ENCODE measurements at regions not wholly inside any gene's neighbourhood (a gene's known extent, or its start where the extent isn't known, plus 50 kb on each side); places are given as distances from the start of the nearest gene placed in this dataset.
A peak's percentile ranks its signal among the peaks of the same experiment; 100 is the strongest.

DNA sequence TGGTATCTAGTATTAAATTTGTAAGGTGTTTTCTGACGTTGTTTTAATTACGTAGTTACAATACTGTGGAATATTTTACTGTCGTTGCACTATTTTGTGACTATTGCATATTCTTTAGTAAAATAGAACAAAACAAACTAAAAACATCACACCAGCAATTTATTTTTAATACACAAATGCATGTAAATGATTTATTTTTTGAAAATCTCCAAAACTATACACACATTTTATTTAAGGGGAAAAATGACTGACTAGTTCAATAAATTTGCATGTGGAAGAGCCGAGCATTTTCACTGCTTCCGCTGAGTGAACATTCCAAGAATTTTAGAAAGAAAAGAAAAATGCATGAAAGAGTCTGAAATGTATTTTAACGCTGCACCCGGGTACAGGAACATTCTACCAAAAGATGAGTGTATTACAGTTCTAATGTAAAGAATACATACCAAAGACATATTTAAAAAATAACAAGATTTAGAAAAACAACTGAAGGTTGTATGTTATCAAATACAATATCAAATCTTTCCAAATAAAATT, 257.7 kb downstream of the MEIS1 start:
- ChIA-PET POLR2A (no interaction called here), CTCF (interaction anchor here (0.6 kb wide), 1 partner anchor 517 kb away, joined by 4 read pairs; no protein-coding TSS in a partner anchor)
- peaks cover 31% of the 10 kb centered on the region for H3K4me1 ChIP-seq (ENCODE audit: control insufficient read depth, insufficient read depth, low read length)
- no peaks in the 10 kb centered on the region for H3K9me3 ChIP-seq (ENCODE audit: control insufficient read depth, insufficient read depth, low read depth, low read length)
- TF ChIP-seq SALL2 (tag by site-specific recombination; IDR thresholded peaks at IDR 0.05; ENCODE audit: borderline replicate concordance) (no peak), ZNF830 (tag by site-specific recombination; IDR thresholded peaks at IDR 0.05; ENCODE audit: low read depth) (no peak), ZNF433 (tag by site-specific recombination; IDR thresholded peaks at IDR 0.05; ENCODE audit: low read depth) (no peak), ZBTB21 (tag by site-specific recombination; IDR thresholded peaks at IDR 0.05) (no peak), ZBTB17 (tag by site-specific recombination; IDR thresholded peaks at IDR 0.05) (no peak), SCRT2 (tag by site-specific recombination; IDR thresholded peaks at IDR 0.05) (no peak), ZNF501 (tag by site-specific recombination; IDR thresholded peaks at IDR 0.05) (no peak)
- TF ChIP-seq, protein P1, sequence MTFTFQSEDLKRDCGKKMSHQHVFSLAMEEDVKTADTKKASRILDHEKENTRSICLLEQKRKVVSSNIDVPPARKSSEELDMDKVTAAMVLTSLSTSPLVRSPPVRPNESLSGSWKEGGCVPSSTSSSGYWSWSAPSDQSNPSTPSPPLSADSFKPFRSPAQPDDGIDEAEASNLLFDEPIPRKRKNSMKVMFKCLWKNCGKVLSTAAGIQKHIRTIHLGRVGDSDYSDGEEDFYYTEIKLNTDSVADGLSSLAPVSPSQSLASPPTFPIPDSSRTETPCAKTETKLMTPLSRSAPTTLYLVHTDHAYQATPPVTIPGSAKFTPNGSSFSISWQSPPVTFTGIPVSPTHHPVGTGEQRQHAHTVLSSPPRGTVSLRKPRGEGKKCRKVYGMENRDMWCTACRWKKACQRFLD (tag by site-specific recombination; IDR thresholded peaks at IDR 0.05) = no peak
- TF ChIP-seq, protein P2, sequence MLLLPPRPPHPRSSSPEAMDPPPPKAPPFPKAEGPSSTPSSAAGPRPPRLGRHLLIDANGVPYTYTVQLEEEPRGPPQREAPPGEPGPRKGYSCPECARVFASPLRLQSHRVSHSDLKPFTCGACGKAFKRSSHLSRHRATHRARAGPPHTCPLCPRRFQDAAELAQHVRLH (tag by site-specific recombination; IDR thresholded peaks at IDR 0.05) = no peak
- TF ChIP-seq, protein P3, sequence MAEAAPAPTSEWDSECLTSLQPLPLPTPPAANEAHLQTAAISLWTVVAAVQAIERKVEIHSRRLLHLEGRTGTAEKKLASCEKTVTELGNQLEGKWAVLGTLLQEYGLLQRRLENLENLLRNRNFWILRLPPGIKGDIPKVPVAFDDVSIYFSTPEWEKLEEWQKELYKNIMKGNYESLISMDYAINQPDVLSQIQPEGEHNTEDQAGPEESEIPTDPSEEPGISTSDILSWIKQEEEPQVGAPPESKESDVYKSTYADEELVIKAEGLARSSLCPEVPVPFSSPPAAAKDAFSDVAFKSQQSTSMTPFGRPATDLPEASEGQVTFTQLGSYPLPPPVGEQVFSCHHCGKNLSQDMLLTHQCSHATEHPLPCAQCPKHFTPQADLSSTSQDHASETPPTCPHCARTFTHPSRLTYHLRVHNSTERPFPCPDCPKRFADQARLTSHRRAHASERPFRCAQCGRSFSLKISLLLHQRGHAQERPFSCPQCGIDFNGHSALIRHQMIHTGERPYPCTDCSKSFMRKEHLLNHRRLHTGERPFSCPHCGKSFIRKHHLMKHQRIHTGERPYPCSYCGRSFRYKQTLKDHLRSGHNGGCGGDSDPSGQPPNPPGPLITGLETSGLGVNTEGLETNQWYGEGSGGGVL (tag by site-specific recombination; IDR thresholded peaks at IDR 0.05) = no peak
- H3K27ac ChIP-seq (ENCODE audit: extremely low read depth, low read depth, low read length) = no peak overlapping the region
- H3K4me3 ChIP-seq (ENCODE audit: low read depth, low read length) = no peak overlapping the region
- H3K36me3 ChIP-seq (ENCODE audit: control insufficient read depth in 2 of 2, insufficient read depth in 1 of 2, low read length in 2 of 2) = no peaks in the 10 kb centered on the region

DNA sequence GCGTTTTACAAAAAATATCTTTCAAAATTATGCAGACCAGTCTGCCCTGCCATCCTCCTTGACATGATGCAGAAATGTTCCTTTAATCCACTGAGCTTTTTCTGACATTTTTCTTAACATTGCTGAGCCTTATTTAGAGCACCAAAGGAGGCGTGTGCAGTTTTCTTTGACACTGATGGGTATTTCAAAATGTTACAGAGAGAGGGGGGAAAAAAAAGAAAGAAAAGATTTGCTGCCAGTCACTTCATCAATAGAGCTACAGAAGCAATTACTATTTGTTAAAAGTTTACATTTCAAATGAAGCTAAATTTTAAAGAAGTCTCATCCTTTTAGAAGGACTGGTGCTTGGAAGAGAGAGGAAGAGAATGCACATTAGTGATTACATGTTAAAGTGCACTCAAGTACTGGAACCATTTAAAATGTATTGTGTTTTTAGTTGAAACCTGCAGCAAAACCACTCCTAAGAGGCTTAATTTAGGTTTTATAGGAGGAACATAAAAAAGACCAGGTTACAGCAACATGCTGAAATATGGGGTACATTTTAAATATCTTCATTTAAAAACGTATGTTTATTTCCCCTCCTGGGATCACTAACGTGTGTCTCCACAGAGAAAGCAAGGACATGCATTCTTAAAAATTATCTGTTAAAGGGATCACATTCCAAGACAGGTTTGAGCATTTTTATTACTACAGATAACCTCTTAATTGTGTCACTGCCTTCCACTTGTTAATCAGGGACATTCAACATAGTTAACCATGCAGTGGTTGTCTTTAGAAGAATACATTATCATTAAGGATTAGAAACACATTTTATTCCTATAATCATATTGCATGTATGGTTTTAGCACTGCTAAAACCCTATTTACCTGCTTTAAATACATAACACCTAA, 258.4 kb downstream of the MEIS1 start:
- H3K9me3 ChIP-seq (ENCODE audit: control insufficient read depth, insufficient read depth, low read depth, low read length) = no peaks in the 10 kb centered on the region
- POLR2A ChIA-PET = no interaction called here
- H3K36me3 ChIP-seq (ENCODE audit: control insufficient read depth in 2 of 2, insufficient read depth in 1 of 2, low read length in 2 of 2) = no peaks in the 10 kb centered on the region
- H3K27ac ChIP-seq (ENCODE audit: extremely low read depth, low read depth, low read length) = no peak overlapping the region
- no peak overlapping the region for H3K4me3 ChIP-seq (ENCODE audit: low read depth, low read length)
- peaks cover 31% of the 10 kb centered on the region for H3K4me1 ChIP-seq (ENCODE audit: control insufficient read depth, insufficient read depth, low read length)
- CTCF ChIA-PET = no interaction called here
- no peak for TF ChIP-seq MZF1 (tag by site-specific recombination; IDR thresholded peaks at IDR 0.05; ENCODE audit: borderline replicate concordance)
- TF ChIP-seq ZNF585B (tag by site-specific recombination; IDR thresholded peaks at IDR 0.05) = no peak
- no peak for TF ChIP-seq ZNF544 (tag by site-specific recombination; IDR thresholded peaks at IDR 0.05)
- TF ChIP-seq ZNF24 (tag by site-specific recombination; IDR thresholded peaks at IDR 0.05) = no peak
- TF ChIP-seq KLF8 (tag by site-specific recombination; IDR thresholded peaks at IDR 0.05) = no peak
- no peak for TF ChIP-seq ZNF184 (tag by site-specific recombination; IDR thresholded peaks at IDR 0.05)
- TF ChIP-seq TRIM28 (IDR thresholded peaks at IDR 0.05; ENCODE audit: borderline replicate concordance, low read length) = no peak
- TF ChIP-seq ZNF600 (tag by site-specific recombination; IDR thresholded peaks at IDR 0.05) = no peak
- no peak for TF ChIP-seq SETDB1 (IDR thresholded peaks at IDR 0.05; ENCODE audit: insufficient read length, low read length)
- no peak for TF ChIP-seq ZNF529 (tag by site-specific recombination; IDR thresholded peaks at IDR 0.05; ENCODE audit: insufficient replicate concordance)
- TF ChIP-seq, protein P4, sequence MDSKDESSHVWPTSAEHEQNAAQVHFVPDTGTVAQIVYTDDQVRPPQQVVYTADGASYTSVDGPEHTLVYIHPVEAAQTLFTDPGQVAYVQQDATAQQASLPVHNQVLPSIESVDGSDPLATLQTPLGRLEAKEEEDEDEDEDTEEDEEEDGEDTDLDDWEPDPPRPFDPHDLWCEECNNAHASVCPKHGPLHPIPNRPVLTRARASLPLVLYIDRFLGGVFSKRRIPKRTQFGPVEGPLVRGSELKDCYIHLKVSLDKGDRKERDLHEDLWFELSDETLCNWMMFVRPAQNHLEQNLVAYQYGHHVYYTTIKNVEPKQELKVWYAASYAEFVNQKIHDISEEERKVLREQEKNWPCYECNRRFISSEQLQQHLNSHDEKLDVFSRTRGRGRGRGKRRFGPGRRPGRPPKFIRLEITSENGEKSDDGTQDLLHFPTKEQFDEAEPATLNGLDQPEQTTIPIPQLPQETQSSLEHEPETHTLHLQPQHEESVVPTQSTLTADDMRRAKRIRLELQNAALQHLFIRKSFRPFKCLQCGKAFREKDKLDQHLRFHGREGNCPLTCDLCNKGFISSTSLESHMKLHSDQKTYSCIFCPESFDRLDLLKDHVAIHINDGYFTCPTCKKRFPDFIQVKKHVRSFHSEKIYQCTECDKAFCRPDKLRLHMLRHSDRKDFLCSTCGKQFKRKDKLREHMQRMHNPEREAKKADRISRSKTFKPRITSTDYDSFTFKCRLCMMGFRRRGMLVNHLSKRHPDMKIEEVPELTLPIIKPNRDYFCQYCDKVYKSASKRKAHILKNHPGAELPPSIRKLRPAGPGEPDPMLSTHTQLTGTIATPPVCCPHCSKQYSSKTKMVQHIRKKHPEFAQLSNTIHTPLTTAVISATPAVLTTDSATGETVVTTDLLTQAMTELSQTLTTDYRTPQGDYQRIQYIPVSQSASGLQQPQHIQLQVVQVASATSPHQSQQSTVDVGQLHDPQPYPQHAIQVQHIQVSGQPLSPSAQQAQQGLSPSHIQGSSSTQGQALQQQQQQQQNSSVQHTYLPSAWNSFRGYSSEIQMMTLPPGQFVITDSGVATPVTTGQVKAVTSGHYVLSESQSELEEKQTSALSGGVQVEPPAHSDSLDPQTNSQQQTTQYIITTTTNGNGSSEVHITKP (tag by site-specific recombination; IDR thresholded peaks at IDR 0.05) = peak; percentile 72
- no peak for TF ChIP-seq ZFP41 (tag by site-specific recombination; IDR thresholded peaks at IDR 0.05; ENCODE audit: borderline replicate concordance)
- TF ChIP-seq, protein P5, sequence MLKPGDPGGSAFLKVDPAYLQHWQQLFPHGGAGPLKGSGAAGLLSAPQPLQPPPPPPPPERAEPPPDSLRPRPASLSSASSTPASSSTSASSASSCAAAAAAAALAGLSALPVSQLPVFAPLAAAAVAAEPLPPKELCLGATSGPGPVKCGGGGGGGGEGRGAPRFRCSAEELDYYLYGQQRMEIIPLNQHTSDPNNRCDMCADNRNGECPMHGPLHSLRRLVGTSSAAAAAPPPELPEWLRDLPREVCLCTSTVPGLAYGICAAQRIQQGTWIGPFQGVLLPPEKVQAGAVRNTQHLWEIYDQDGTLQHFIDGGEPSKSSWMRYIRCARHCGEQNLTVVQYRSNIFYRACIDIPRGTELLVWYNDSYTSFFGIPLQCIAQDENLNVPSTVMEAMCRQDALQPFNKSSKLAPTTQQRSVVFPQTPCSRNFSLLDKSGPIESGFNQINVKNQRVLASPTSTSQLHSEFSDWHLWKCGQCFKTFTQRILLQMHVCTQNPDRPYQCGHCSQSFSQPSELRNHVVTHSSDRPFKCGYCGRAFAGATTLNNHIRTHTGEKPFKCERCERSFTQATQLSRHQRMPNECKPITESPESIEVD (tag by site-specific recombination; IDR thresholded peaks at IDR 0.05) = peak; percentile 53
- no peak for TF ChIP-seq ZBTB48 (tag by site-specific recombination; IDR thresholded peaks at IDR 0.05)
